GM18868 (cell line): ENCODE measurements at regions not wholly inside any gene's neighbourhood (a gene's known extent, or its start where the extent isn't known, plus 50 kb on each side); places are given as distances from the start of the nearest gene placed in this dataset.

ENCODE experiments used
- ATAC-seq: cut with Tn5 transposase; IDR thresholded peaks from one replicate; pipeline ENCODE4 v1.9.1; 2021; ENCODE audit warnings: mild to moderate bottlenecking, moderate library complexity; ENCODE audit not compliant: unreplicated experiment

DNA sequence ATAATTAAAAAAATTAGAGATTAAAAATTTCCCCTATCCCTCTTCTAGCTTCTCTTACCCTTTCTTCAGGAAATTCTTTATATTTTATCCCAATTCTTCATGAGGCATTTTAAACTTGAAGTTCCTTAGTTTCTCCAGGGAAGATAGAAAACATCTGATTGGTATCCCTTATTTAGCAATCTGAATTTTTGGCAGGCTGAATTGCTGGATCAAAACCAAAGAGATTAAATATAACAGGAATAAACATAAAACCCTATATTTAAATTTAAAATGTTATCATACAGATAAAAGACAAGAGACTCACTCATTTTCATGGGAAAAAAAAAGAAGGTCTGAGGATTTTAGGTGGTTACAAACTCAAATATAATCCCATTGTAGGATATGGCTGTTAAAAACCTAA is 204.2 kb downstream of the CHRM3 start:
- ATAC-seq = no peak

- no peak for ATAC-seq
Observed at GRCh38 chr1:239593527-239593926, 207.2 kb downstream of the CHRM3 start.

DNA sequence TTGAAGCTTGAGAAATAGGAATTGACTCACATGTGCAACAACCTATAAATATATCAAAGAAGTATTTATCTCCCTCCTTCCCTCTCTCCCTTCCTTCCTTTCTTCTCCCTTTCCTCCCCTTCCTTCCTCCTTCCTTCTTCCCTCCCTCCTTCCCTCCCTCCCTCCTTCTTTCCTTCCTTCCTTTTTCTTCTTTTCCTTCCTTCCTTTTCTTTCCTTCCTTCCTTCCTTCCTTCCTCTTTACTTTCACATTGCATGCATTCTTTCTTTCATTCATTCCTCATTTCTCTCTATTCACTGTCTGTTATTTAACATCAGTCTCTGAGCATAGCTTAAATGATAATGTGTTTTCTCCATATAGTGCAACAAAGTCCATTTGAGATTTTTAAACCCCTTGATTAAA is 214.2 kb downstream of the CHRM3 start:
- ATAC-seq = no peak

- no peak for ATAC-seq
Observed at GRCh38 chr1:239601108-239601507, 214.7 kb downstream of the CHRM3 start.

DNA sequence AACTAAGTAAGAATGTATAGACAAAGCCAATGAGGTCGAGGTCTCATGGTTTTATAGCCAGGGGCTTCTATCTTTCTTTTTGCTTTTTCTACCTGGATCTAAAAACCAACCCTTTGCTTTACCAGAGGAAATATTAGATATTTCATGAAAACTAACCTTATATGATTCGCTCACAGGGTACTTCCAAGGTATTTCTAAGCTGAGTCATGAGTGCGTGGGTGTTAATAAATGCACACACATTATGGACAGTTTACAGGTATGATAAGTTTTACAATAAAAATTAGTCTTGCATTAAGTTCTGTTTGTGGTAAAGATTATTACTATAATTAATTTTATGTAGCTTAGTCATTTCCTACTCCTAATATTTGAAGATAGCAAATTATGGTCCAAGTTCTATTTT is 217.2 kb downstream of the CHRM3 start:
- no peak for ATAC-seq

DNA sequence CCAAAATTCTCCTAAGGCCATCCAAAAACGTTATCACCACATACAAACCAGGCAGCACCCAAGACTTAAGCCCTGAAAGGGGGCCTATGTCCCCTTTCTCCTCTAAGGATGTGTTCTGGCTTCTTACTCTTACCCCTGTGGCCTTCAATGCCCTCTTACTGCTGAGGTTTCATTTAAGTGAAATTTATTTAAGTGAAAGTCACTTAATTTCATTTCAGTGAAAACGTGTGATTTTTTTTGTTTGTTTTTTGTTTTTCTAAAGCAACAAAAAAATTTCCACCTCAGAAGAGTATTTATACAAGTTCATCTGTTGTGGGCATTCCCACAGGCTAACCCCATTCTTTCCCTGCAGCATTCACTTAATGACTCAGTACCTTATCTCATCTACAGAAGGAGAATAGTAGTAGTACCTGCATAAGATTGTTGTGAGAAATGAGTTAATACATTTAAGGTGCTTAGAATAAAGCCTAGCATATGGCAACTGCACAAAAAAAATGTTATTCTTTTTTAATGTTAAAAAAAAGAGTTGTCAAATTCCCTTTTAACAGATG is 220.6 kb downstream of the CHRM3 start:
- ATAC-seq = no peak

GRCh38 chr1:239608469-239608868 is 222.1 kb downstream of the CHRM3 start:
- ATAC-seq = no peak

DNA sequence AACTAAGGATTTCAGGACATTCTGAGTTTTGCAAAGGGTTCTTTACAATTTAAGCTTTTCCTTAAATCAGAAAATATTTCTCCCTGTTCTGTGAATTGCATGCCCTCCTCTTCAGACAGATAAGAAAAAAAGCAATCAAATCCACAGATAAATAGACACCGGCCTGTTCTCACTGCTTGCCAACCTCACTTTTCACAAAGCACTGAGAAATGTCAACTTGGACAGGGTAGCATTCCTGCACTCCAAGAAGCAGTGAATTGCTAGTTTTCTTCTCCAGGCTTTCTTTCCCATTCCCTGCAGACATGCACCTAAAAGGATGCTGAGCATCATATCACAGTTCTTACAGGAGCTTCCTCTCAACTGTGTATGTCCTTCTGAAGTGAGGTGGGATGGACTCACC is 226.0 kb downstream of the CHRM3 start:
- ATAC-seq = no peak

DNA sequence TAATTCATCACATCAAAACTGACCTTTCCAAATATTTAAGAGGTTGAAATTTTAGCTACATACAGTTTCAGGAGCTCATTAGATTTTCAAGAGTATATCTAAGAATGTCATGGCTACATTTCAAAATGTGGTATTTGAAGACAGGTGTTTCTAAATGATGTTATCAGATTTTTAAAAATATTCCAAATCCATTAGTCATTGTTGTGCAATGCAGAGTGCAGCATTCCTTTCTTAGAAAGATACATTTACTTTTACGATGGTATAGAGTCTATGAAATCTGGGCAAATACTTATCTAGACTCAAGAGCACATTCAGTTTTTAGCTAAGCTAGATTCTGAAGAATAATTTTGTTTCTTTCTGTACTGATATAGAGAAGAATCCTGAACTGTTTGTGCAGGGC is 230.3 kb downstream of the CHRM3 start:
- ATAC-seq = no peak

DNA sequence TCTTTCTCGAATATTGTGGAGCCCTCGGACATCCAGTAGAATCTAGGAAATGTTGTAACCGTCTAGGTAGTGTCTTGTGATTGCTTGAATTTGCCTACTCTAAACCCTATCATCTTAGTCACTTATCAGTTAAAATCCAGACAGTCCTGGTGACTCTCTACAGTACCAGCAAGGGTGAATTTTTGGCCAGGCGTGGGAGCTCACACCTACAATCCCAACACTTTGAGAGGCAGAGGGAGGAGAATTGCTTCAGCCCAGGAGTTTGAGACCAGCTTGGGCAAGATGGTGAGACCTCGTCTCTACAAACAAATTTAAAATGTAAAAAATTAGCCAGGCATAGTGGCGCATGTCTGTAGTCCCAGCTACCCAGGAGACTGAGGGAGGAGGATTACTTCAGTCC is 230.9 kb downstream of the CHRM3 start:
- no peak for ATAC-seq

- ATAC-seq = no peak
Observed at GRCh38 chr1:239617731-239618130, 231.4 kb downstream of the CHRM3 start.

DNA sequence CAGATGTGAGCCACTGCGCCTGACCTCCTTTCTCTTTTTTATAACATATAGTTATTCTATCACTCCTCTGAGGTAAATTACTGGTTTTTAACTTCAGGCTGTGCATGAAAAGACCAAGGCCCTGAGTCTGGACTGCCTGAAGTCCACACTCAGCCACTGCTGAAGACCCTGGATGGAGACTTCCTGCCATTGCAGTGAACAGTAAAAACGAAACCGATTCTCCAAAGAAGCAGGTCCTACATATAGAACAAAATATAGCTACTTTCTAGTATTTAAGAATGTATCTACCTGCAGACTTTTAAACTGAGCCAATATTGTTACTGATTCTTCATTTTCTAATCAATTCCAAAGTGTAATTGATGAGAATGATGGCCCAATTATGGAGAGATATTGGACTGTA is 232.8 kb downstream of the CHRM3 start:
- ATAC-seq = no peak

- ATAC-seq = no peak
Observed at GRCh38 chr1:239630767-239631166, 244.4 kb downstream of the CHRM3 start.

DNA sequence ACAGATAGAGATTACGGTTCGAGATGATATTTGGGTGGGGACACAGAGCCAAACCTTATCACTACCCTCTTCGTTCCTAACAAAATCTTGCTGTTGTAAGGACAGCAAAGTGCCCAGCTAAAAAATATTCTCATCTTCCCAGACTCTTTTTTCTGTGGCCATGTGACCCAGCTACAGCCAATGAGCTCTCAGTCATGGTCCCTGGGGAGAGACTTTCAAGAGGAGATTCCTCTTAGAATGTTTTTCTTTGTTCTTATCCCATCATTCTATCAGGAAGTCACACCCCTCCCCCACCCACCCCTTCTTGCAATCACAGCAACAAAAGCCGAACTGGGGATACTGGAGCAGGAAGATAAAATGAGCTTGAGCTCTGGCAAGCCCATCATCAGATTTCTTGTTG is 247.1 kb downstream of the CHRM3 start:
- ATAC-seq = no peak

- ATAC-seq = no peak
Observed at GRCh38 chr1:239635276-239635675, 248.9 kb downstream of the CHRM3 start.

DNA sequence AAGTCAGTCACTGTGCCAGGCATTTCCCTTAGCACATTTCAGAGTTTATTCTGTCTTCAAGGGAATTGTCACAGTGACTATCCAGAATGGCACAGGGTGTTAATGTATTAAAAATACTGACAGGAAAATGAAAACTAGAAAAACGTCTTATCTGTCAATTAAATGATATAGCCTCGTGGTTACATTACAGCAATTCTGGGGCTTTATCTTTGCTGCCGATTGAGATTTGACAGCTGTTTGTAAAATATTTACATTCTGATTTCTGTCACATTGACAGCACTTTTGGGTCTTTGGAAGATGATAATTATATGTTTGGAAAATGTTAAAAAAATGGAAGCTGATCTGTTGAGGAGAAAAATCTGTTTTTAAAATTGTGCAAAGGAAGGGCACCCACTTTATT is 250.0 kb downstream of the CHRM3 start:
- ATAC-seq = no peak

DNA sequence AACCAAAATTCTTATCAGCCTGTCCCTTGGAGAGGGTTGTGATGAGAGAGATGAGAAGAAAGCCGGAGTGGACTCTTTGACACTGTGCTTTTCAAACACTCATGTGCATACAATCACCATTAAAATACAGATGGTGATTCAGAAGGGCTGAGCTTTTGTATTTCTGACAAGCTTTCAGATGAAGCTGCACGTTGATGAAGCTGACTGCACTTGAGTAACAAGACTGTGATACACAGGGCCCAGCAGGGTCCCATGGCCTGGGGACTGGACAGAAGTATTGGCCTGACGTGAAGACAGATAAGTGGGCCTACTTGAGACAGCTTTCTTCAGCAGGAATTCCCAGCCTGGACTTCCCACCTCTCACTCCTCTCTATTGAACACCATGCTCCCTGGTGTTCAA is 258.2 kb downstream of the CHRM3 start:
- ATAC-seq = no peak

DNA sequence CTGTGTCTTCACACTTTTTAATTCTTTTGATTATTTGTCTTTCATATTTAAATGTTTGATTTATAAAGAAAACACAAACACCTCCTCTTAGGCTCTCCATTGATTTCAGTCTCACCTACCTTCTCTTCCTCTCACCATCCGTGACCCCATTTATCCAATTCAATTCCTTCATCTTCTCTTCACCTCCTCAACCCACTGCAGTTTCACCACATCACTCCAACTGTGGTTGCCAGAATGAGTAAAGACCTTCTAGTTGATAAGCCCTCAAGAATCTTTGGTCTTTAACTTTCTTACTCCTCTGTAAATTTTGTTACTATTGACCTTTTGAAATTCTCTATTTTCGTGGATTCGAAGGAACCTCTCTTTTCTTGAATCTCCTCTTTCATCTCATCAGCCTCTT is 260.7 kb downstream of the CHRM3 start:
- ATAC-seq = no peak

GRCh38 chr1:239647964-239648632 is 261.7 kb downstream of the CHRM3 start:
- no peak for ATAC-seq

DNA sequence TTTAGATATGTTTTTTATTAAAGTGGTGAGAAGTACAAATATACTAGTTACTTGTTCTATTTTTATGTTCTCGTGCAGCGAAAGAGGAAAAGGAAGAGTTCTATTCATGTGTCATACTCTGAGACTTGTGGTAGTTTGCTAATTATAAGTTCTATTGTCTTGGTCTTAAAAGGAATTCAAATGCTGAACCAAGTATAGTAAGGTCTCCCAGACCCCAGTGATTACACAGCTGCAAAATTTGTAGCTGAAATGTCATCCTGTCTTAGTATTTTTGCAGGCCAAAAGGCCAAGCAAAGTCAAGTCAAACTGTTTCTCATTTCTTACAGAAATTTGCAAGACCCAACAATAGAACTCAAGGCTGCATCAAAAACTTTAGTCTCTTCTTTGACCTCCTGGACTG is 268.7 kb downstream of the CHRM3 start:
- no peak for ATAC-seq

GRCh38 chr1:239657291-239657690 is 270.9 kb downstream of the CHRM3 start:
- no peak for ATAC-seq

- no peak for ATAC-seq
Observed at GRCh38 chr1:239662950-239663349, 276.6 kb downstream of the CHRM3 start.

DNA sequence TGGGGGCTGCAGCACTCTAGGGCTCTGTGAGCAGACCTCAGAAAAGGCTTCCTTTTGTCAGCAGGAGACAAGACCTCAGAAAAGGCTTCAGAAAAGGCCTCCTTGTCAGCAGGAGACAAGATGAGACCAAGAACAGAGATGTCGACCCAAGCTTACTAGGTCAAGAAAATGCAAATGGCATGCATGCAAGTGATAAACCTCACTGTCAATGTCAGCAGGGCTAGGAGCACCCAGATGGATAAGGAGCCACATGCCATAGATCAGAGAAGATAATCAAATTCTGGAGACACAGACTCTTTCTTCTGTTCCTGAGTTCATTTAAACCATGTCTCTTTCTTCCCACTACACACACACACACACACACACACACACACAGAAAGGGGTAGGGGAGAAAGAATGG is 285.9 kb downstream of the CHRM3 start:
- ATAC-seq = no peak
